ENCODE measurements at regions not wholly inside any gene's neighbourhood (a gene's known extent, or its start where the extent isn't known, plus 50 kb on each side); places are given as distances from the start of the nearest gene placed in this dataset.
"Not testable (repeated sequence)": the region's sequence is repeated elsewhere in the genome, so short reads cannot be mapped to it uniquely, and the experiment has no call there.

DNA sequence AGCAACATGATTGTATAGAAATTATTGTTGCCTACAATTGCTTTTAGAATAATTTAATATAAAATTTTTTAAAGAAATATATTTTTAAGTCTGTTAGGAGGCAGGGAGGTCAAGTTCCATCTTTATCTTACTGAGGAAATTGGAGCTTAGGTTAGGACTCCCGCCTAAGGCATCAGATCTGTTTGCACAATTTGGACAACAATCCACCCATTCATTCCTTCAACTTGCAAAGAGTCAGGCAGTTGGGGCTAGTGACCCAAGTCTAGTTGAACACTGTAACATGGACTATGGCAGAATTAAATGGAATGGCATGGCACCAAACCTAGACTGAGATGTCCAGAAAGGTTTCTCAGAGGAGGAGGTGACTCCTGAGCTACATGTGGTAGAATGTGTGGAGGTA is 149.4 kb upstream of the SETMAR start:
- DNase-seq, result no peak

GRCh38 chr3:4158329-4158728 is 144.8 kb upstream of the SETMAR start:
- no peak for DNase-seq

- DNase-seq, result no peak
These were observed 141.1 kb upstream of the SETMAR start for GRCh38 chr3:4162096-4162495.

- DNase-seq, result no peak
These were observed 140.2 kb upstream of the SETMAR start for GRCh38 chr3:4163011-4163410.

DNA sequence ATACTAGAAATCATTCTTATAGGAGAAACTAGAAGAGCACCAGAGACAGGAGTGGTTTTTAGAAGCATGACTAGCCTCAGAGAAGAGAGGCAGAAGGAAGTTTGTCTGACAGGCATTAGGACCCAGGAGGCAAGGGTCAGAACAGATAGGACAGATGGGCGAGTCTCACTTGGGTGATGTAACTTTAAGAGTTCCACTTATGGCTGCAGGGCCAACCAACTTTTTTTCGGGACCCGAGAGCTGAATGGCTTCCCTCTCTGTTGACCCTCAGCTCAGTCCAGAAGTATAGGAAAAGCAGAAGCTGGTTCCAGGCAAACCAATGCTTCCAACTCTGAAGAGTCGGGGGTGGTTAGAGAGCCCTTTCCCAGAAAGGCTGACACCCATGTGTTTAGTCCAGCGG is 136.6 kb upstream of the SETMAR start:
- DNase-seq, result no peak

DNA sequence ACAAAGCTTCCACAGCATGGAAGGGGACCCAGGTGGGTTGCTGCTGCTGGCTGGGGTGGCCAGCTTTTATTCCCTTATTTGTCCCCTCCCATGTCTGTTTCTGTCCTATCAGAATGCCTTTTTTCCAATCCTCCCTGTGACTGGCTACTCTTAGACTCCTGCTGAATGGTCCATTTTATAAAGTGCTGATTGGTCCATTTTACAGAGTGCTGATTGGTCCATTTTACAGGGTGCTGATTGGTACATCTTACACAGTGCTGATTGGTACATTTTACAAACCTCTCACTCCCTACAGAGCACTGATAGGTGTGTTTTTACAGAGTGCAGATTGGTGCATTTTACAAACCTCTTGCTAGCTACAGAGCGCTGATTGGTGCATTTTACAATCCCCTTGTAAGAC is 135.9 kb upstream of the SETMAR start:
- not testable (repeated sequence) for DNase-seq

GRCh38 chr3:4174791-4175190 is 128.4 kb upstream of the SETMAR start:
- DNase-seq, result no peak

GRCh38 chr3:4191971-4192370 is 111.2 kb upstream of the SETMAR start:
- no peak for DNase-seq

GRCh38 chr3:4195006-4195405 is 108.2 kb upstream of the SETMAR start:
- DNase-seq, result no peak

GRCh38 chr3:4196506-4197147 is 106.5 kb upstream of the SETMAR start:
- DNase-seq, result no peak

DNA sequence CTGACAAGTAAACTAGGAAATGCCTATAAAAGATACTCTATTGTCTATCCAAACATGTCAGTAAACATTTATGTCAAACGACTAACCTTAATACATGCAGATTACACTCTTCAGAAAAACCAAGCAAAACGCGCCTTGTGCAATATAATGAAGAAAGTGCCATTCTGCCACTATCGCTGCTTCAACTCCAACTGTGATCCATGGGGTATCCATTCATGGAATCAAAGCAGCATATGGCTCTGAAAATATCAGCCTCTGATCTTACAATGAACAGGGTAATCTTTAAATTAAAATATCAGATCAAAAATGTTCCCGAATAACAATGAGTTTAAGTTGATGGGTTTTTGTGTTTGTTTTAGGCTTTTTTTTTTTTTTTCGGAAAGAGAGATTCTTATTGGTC is 105.5 kb upstream of the SETMAR start:
- DNase-seq, result no peak

GRCh38 chr3:4198491-4198890 is 104.7 kb upstream of the SETMAR start:
- DNase-seq, result no peak

- DNase-seq, result peak; percentile 30 to 59 (median 49)
These were observed 98.4 kb upstream of the SETMAR start for GRCh38 chr3:4204776-4205175.

GRCh38 chr3:4207672-4208071 is 95.5 kb upstream of the SETMAR start:
- DNase-seq, result peak in 2 of 3 donors; percentile 27 to 30

- no peak for DNase-seq
These were observed 94.6 kb upstream of the SETMAR start for GRCh38 chr3:4208556-4208955.

GRCh38 chr3:4211610-4212009 is 91.6 kb upstream of the SETMAR start:
- DNase-seq, result no peak

GRCh38 chr3:4213420-4213819 is 89.7 kb upstream of the SETMAR start:
- not testable (repeated sequence) for DNase-seq

GRCh38 chr3:4216974-4217373 is 86.2 kb upstream of the SETMAR start:
- not testable (repeated sequence) for DNase-seq

GRCh38 chr3:4218456-4219226 is 84.5 kb upstream of the SETMAR start:
- no peak for DNase-seq

- DNase-seq, result no peak
These were observed 84.0 kb upstream of the SETMAR start for GRCh38 chr3:4219227-4219568.

DNA sequence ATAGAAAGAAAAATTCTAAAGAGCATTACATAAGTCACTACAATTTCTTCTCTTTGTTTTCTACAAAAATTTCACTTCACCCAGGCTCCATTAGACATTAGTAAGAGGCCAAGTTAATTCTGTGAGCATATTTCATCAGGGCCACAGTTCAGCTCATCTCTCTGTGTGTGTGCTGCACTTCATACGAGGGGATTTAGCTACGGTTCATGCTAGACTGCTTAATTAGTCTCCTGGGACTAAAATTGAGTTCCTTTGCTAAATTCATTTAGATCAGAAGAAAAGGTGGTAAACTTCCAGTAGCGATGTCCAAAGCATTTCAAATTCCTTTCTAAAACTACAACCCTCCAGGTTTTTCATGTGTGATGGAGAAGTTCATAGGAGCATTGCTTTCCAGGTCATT is 83.1 kb upstream of the SETMAR start:
- DNase-seq, result no peak

DNA sequence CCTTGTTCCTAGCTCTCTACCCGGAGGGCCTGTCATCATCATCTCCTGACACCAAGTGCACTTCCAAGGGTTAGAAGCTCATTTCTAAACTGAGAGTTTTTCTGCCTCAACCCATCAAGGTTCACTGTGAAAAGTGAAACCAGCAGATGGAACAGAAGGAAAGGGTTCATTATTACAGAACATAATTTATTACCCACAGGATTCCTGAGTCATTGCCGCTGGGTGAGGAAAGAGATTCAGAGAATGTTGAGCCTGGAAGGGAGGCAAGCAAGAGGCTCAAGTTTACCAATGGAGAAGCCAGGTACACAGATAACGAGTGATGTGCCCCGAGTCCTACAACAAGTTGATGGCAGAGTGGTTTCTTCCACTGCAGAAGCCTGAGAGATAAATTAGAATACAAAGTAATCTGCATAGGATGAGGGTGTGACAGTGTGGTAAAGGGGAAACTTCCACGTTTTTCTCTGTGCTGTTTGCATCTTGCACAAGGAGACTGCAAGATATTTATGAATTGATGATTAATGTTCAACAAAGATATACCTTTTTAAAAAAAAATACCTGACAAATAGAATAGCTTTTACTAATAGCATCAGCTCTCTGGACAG is 80.5 kb upstream of the SETMAR start:
- DNase-seq, result no peak

DNA sequence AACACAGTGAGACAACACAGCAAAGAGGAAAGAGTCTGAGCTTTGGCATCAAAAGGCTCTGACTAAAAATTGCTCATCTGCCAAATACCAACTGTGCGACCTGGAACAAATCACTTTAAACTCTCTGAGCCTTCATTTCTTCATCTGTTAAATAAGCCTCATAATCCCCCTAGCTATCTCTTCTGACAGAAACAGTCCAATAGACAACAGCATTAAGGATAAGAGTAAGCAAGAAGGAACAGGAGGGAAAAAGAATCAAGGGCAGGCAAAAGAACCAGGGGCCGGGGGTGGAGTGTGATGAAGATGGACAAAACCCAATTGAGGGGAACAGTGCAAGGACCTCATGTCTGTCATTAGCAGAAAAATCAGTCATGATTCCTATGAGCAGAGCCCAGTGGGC is 79.4 kb upstream of the SETMAR start:
- no peak for DNase-seq

DNA sequence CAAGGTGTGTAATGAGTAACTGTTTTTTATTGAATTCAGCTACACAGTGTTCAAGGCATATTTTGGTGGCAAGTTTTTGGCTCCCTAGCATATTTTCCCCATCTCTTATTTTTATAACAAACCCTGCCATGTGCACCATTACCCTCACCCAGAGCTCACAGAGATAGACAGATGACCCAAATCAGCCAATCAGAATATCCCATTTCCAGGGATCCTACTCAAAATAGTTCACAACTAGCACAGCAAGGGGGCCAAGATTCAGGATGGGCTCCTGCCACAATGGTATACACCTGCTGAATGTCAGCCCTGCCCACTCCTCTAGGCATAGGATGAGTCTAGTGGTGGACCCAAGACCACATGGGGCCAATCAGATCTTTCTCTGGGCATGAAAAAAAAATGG is 78.8 kb upstream of the SETMAR start:
- DNase-seq, result no peak

Measured in suppressor macrophage treated with lipopolysaccharide for 1 hour (primary cell).